HCT116 (cell line): ENCODE measurements at regions not wholly inside any gene's neighbourhood (a gene's known extent, or its start where the extent isn't known, plus 50 kb on each side); places are given as distances from the start of the nearest gene placed in this dataset.

Experiments
- ATAC-seq: fragments of 200-7000 bp; cut with Tn5 transposase; 2 replicates; pipeline ENCODE4 v1.9.1; 2020; ENCODE audit warnings: mild to moderate bottlenecking, moderate library complexity
- BruUV-seq: library from RNA; stranded (reverse); fragments of 400-500 nt; replicated peaks from 2 replicates; lab custom pipeline; 2021; lab: Mats Ljungman, UMichigan
- CTCF ChIA-PET: fragments of 300-600 bp; sonication (Branson Sonifier 250); formaldehyde crosslinking; loops from one replicate; lab custom pipeline; 2021; ENCODE audit warnings: antibody characterized with exemption; lab: Charles Lee
- POLR2A ChIA-PET: fragments of 300-600, 350-600 bp; sonication (Branson Sonifier 250); formaldehyde crosslinking; loops from one replicate; lab custom pipeline; 2021; ENCODE audit warnings: antibody characterized with exemption; lab: Charles Lee
- RAD21 ChIA-PET, 2 experiments: fragments of 300-600 bp; sonication (Branson Sonifier 250); formaldehyde crosslinking; loops; one replicate each; lab custom pipeline; 2023; ENCODE audit warnings: low total read pairs in 2 of 2; ENCODE audit not compliant: uncharacterized antibody in 2 of 2, unreplicated experiment in 2 of 2, low non-redundant PET in 1 of 2; lab: Charles Lee
- DNase-seq: peaks from one replicate; pipeline ENCODE4 v3.0.0-alpha.2; 2010; ENCODE audit warnings: low read depth, low spot score
- H2AFZ ChIP-seq: fragments of 200-600 bp; shearing (Covaris generic), sonication (generic); 2 replicates; pipeline ENCODE4 v1.6.1; 2017; ENCODE audit warnings: low read depth, mixed run types, mixed read lengths, antibody characterized with exemption, low read length; ENCODE audit not compliant: poor library complexity, severe bottlenecking
- H3K27ac ChIP-seq: 2 replicates; pipeline ENCODE4 v1.5.1; 2012; ENCODE audit warnings: low read depth, low read length
- H3K27me3 ChIP-seq: fragments of 200-600 bp; sonication (generic); 2 replicates; pipeline ENCODE4 v1.6.1; 2016; ENCODE audit warnings: mixed run types, low read length, mixed read lengths; ENCODE audit not compliant: insufficient read depth
- H3K36me3 ChIP-seq, 2 experiments: fragments of 200-500 bp in 1 of 2; fragments of 200-600 bp in 1 of 2; sonication (Bioruptor generic) in 1 of 2; sonication (generic) in 1 of 2; 2 replicates each; pipeline versions ENCODE4 v1.5.1 to v1.6.1; 2014 to 2016; ENCODE audit warnings: low read length in 2 of 2, inconsistent platforms in 1 of 2, mixed read lengths in 1 of 2, mixed run types in 1 of 2; ENCODE audit not compliant: insufficient read depth in 2 of 2, control insufficient read depth in 1 of 2
- H3K4me1 ChIP-seq, 2 experiments: fragments of 200-600 bp in 1 of 2; sonication (generic) in 1 of 2; 2 replicates each; pipeline versions ENCODE4 v1.5.1 to v1.6.1; 2012 to 2017; ENCODE audit warnings: low read length in 2 of 2, inconsistent platforms in 1 of 2, mild to moderate bottlenecking in 1 of 2, mixed read lengths in 1 of 2, mixed run types in 1 of 2, moderate library complexity in 1 of 2; ENCODE audit not compliant: insufficient read depth in 2 of 2, control insufficient read depth in 1 of 2
- H3K4me2 ChIP-seq: fragments of 200-600 bp; sonication (generic); 2 replicates; pipeline ENCODE4 v1.6.1; 2017; ENCODE audit warnings: mixed run types, low read length, mixed read lengths
- H3K4me3 ChIP-seq, 2 experiments: fragments of 200-600 bp in 1 of 2; sonication (generic) in 1 of 2; replicated peaks in 1 of 2; 2 replicates each; pipeline ENCODE4 v1.5.1; 2011 to 2016; ENCODE audit warnings: low read length in 2 of 2, control low read depth in 1 of 2, low read depth in 1 of 2, mild to moderate bottlenecking in 1 of 2, mixed read lengths in 1 of 2, mixed run types in 1 of 2
- H3K79me2 ChIP-seq: fragments of 200-600 bp; sonication (generic); 2 replicates; pipeline ENCODE4 v1.6.1; 2017; ENCODE audit warnings: mild to moderate bottlenecking, mixed run types, low read length, moderate library complexity, mixed read lengths; ENCODE audit not compliant: insufficient read depth
- H3K9ac ChIP-seq: fragments of 200-600 bp; sonication (generic); 2 replicates; pipeline ENCODE4 v1.6.1; 2016; ENCODE audit warnings: low read length, mixed read lengths
- H3K9me2 ChIP-seq: fragments of 200-600 bp; sonication (generic), shearing (Covaris generic); 2 replicates; pipeline ENCODE4 v1.6.1; 2017; ENCODE audit warnings: mixed run types, mild to moderate bottlenecking, moderate library complexity; ENCODE audit not compliant: insufficient read depth
- H3K9me3 ChIP-seq, 2 experiments: fragments of 200-500 bp in 1 of 2; fragments of 200-600 bp in 1 of 2; sonication (Bioruptor generic) in 1 of 2; sonication (generic) in 1 of 2; 2 replicates each; pipeline ENCODE4 v1.6.1; 2014 to 2017; ENCODE audit warnings: low read length in 2 of 2, mixed read lengths in 2 of 2, inconsistent platforms in 1 of 2, low read depth in 1 of 2, mild to moderate bottlenecking in 1 of 2, mixed run types in 1 of 2, moderate library complexity in 1 of 2; ENCODE audit not compliant: control insufficient read depth in 1 of 2, insufficient read depth in 1 of 2
- H4K20me1 ChIP-seq: fragments of 200-600 bp; sonication (generic), shearing (Covaris generic); 2 replicates; pipeline ENCODE4 v1.6.1; 2017; ENCODE audit warnings: mixed run types, mild to moderate bottlenecking, moderate library complexity; ENCODE audit not compliant: insufficient read depth
- CBX3 ChIP-seq: IDR thresholded peaks from 2 replicates; pipeline ENCODE4 v1.6.1; 2012; ENCODE audit warnings: low read depth
- CEBPB ChIP-seq: IDR thresholded peaks from 2 replicates; pipeline ENCODE4 v1.6.1; 2012; ENCODE audit warnings: low read depth
- CTCF ChIP-seq, 3 experiments: fragments of 200-600 bp in 1 of 3; sonication (generic) in 1 of 3; IDR thresholded peaks in 2 of 3; conservative IDR thresholded peaks in 1 of 3; 2 replicates each; pipeline ENCODE4 v1.5.1; 2012 to 2017; ENCODE audit warnings: low read depth in 2 of 3, low read length in 2 of 3, antibody characterized with exemption in 1 of 3, borderline replicate concordance in 1 of 3, control low read depth in 1 of 3, mild to moderate bottlenecking in 1 of 3, mixed read lengths in 1 of 3, mixed run types in 1 of 3, moderate library complexity in 1 of 3; ENCODE audit not compliant: insufficient read depth in 1 of 3
- EGR1 ChIP-seq: IDR thresholded peaks from 2 replicates; pipeline ENCODE4 v1.6.1; 2012; ENCODE audit warnings: low read depth
- ELF1 ChIP-seq: IDR thresholded peaks from 2 replicates; pipeline ENCODE4 v1.6.1; 2012; ENCODE audit warnings: low read depth, borderline replicate concordance
- EZH2 ChIP-seq: fragments of 200-600 bp; sonication (generic); IDR thresholded peaks from 2 replicates; pipeline ENCODE4 v1.6.1; 2017; ENCODE audit warnings: antibody characterized with exemption, mixed run types
- EZH2phosphoT487 ChIP-seq: fragments of 200-600 bp; IDR thresholded peaks from 2 replicates; pipeline ENCODE4 v1.6.1; 2018; ENCODE audit warnings: antibody characterized with exemption, borderline replicate concordance
- FOSL1 ChIP-seq: IDR thresholded peaks from 2 replicates; pipeline ENCODE4 v1.6.1; 2012; ENCODE audit warnings: low read depth
- JUND ChIP-seq: IDR thresholded peaks from 2 replicates; pipeline ENCODE4 v1.6.1; 2012
- POLR2A ChIP-seq: IDR thresholded peaks from 2 replicates; pipeline ENCODE4 v1.7.0; 2011; ENCODE audit warnings: borderline replicate concordance; ENCODE audit not compliant: insufficient read depth, insufficient read length; ENCODE audit errors: extremely low read depth
- POLR2AphosphoS5 ChIP-seq: IDR thresholded peaks from 2 replicates; pipeline ENCODE4 v1.6.1; 2011; ENCODE audit warnings: mild to moderate bottlenecking, low read depth, low read length, moderate library complexity
- RAD21 ChIP-seq: IDR thresholded peaks from 2 replicates; pipeline ENCODE4 v1.6.1; 2012; ENCODE audit warnings: low read depth, mild to moderate bottlenecking
- SP1 ChIP-seq: IDR thresholded peaks from 2 replicates; pipeline ENCODE4 v1.6.1; 2012; ENCODE audit warnings: low read depth
- SRF ChIP-seq: IDR thresholded peaks from 2 replicates; pipeline ENCODE4 v1.6.1; 2012; ENCODE audit warnings: low read depth
- TCF7L2 ChIP-seq: IDR thresholded peaks from 2 replicates; pipeline ENCODE4 v1.7.0; 2011; ENCODE audit warnings: borderline replicate concordance, inconsistent platforms; ENCODE audit not compliant: insufficient read depth, insufficient read length; ENCODE audit errors: extremely low read depth
- ZFX ChIP-seq: fragments of 450-650 bp; IDR thresholded peaks from 2 replicates; pipeline ENCODE4 v1.6.1; 2017
- intact Hi-C: fragments of 100-400 bp; cut with micrococcal nuclease; formaldehyde crosslinking; loops from 2 replicates; pipeline ENCODE4 v1.10.0; 2022
- TF ChIP-seq, protein P1 (sequence below): IDR thresholded peaks from 2 replicates; pipeline ENCODE4 v1.6.1; 2012
- TF ChIP-seq, protein P2 (sequence below): IDR thresholded peaks from 2 replicates; pipeline ENCODE4 v1.6.1; 2011; ENCODE audit warnings: mild to moderate bottlenecking, low read length, moderate library complexity; ENCODE audit not compliant: insufficient replicate concordance; ENCODE audit errors: extremely low read depth
- TF ChIP-seq, protein P3 (sequence below): IDR thresholded peaks from 2 replicates; pipeline ENCODE4 v1.6.1; 2012

DNA sequence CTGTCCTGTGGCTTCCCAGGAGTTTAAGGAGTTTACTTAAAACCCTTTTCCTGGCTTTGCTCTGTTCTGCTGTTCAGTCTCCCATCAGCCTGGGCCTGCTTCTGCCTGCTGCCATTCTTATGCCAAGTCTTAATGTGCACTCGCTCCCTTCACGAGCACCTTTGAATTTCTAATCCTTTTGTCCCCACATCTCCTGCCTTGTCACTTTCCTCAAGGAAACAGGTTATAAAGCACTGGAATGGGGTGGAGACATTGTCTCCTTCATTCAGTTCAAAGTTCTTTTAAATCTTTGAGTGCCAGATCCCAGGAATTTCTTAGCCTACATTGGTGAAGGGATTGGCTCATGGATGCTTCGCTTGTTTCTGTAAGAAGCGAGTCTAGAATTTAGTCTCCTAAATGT is 87.2 kb upstream of the LIFR start (continued):
- no peak for TF ChIP-seq SP1
- no peak for TF ChIP-seq RAD21
- no peak for TF ChIP-seq JUND
- TF ChIP-seq, all 23 proteins: peak for 0

- no peaks in the 10 kb centered on the region for H3K9me2 ChIP-seq
- H3K4me3 ChIP-seq: no peak overlapping the region
- H3K79me2 ChIP-seq: no peaks in the 10 kb centered on the region
- no peaks in the 10 kb centered on the region for H4K20me1 ChIP-seq
- H3K9me3 ChIP-seq: no peaks in the 10 kb centered on the region
- RAD21 ChIA-PET: no interaction called here
- H3K27ac ChIP-seq: no peak overlapping the region
- DNase-seq (no peak), ATAC-seq (no peak)
- H3K4me2 ChIP-seq: no peak overlapping the region
- H3K36me3 ChIP-seq: no peaks in the 10 kb centered on the region
- intact Hi-C loops: no loop called here
- CTCF ChIA-PET: no interaction called here
- no peak for TF ChIP-seq EGR1
- no peak for TF ChIP-seq JUND
- TF ChIP-seq, protein P1, sequence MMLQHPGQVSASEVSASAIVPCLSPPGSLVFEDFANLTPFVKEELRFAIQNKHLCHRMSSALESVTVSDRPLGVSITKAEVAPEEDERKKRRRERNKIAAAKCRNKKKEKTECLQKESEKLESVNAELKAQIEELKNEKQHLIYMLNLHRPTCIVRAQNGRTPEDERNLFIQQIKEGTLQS: no peak
- no peak for TF ChIP-seq EZH2
- no peak for TF ChIP-seq SRF
- TF ChIP-seq SP1: no peak
- TF ChIP-seq FOSL1: no peak
- TF ChIP-seq POLR2AphosphoS5: no peak
- TF ChIP-seq CEBPB: no peak
- TF ChIP-seq ZFX: no peak
- no peak for TF ChIP-seq CBX3
- no peak for TF ChIP-seq ELF1
- no peak for TF ChIP-seq RAD21
- no peak for TF ChIP-seq CTCF (IDR thresholded peaks at IDR 0.05 in 2 of 3, conservative IDR thresholded peaks at IDR 0.05 in 1 of 3; ENCODE audit: borderline replicate concordance in 1 of 3, insufficient read depth in 1 of 3, low read depth in 2 of 3, low read length in 2 of 3)
- TF ChIP-seq TCF7L2: no peak
- no peak for TF ChIP-seq EZH2phosphoT487
- TF ChIP-seq POLR2A: no peak
- TF ChIP-seq, protein P2, sequence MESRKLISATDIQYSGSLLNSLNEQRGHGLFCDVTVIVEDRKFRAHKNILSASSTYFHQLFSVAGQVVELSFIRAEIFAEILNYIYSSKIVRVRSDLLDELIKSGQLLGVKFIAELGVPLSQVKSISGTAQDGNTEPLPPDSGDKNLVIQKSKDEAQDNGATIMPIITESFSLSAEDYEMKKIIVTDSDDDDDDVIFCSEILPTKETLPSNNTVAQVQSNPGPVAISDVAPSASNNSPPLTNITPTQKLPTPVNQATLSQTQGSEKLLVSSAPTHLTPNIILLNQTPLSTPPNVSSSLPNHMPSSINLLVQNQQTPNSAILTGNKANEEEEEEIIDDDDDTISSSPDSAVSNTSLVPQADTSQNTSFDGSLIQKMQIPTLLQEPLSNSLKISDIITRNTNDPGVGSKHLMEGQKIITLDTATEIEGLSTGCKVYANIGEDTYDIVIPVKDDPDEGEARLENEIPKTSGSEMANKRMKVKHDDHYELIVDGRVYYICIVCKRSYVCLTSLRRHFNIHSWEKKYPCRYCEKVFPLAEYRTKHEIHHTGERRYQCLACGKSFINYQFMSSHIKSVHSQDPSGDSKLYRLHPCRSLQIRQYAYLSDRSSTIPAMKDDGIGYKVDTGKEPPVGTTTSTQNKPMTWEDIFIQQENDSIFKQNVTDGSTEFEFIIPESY: no peak
- TF ChIP-seq, protein P3, sequence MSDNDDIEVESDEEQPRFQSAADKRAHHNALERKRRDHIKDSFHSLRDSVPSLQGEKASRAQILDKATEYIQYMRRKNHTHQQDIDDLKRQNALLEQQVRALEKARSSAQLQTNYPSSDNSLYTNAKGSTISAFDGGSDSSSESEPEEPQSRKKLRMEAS: no peak
- POLR2A ChIA-PET: no interaction called here
- H3K4me1 ChIP-seq: peaks cover 0 to 11% of the 10 kb centered on the region in 2 experiments; a peak in 1 of 4 replicates
- no peaks in the 10 kb centered on the region for H3K27me3 ChIP-seq
- no TSS peak for BruUV-seq
- no peak overlapping the region for H3K9ac ChIP-seq
- H2AFZ ChIP-seq: no peak overlapping the region
Observed at GRCh38 chr5:38645508-38645907, 89.1 kb upstream of the LIFR start.
